D341Med (cell line): ENCODE measurements at regions not wholly inside any gene's neighbourhood (a gene's known extent, or its start where the extent isn't known, plus 50 kb on each side); places are given as distances from the start of the nearest gene placed in this dataset.
"Not testable (repeated sequence)": the region's sequence is repeated elsewhere in the genome, so short reads cannot be mapped to it uniquely, and the experiment has no call there.

ENCODE experiments used
- DNase-seq: peaks from one replicate; pipeline ENCODE4 v3.0.0; 2012; ENCODE audit warnings: low spot score

- peak; percentile 85 for DNase-seq
Measured at GRCh38 chr18:57881818-57882413, 78.8 kb upstream of the ATP8B1 start.

DNA sequence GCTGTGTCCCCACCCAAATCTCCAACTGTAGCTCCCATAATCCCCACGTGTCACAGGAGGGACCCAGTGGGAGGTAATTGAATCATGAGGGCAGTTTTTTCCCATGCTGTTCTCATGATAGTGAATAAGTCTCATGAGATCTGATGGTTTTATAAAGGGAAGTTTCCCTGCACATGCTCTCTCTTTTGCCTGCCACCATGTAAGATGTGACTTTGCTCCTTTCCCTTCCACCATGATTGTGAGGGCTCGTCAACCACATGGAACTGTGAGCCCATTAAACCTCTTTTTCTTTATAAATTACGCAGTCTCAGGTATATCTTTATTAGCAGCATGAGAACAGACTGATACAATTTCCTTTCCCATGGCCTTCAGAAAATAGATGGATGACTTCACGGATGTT is 76.8 kb upstream of the ATP8B1 start:
- not testable (repeated sequence) for DNase-seq

- no peak for DNase-seq
Measured at GRCh38 chr18:57869221-57869620, 66.1 kb upstream of the ATP8B1 start.

DNA sequence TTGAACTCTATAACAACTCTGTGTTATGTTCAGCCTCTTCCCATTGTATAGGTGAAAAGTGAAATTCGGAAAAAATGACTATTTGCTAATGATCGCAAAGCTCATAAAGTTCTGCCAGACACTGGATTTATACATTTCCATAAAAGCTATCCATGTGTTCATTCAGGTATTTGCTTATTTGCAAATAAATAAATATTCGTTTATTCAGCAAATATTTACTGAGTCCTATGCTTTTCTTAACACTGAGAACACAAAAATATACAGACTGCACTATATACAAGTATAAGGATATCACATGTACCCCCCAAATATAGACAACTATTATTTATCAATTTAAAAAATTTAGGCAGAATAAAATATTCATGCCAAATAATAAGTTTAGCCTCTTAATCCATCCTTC is 63.2 kb upstream of the ATP8B1 start:
- DNase-seq = no peak

GRCh38 chr18:57864615-57865121 is 61.6 kb upstream of the ATP8B1 start:
- no peak for DNase-seq

- no peak for DNase-seq
Measured at GRCh38 chr18:57863706-57864105, 60.6 kb upstream of the ATP8B1 start.

DNA sequence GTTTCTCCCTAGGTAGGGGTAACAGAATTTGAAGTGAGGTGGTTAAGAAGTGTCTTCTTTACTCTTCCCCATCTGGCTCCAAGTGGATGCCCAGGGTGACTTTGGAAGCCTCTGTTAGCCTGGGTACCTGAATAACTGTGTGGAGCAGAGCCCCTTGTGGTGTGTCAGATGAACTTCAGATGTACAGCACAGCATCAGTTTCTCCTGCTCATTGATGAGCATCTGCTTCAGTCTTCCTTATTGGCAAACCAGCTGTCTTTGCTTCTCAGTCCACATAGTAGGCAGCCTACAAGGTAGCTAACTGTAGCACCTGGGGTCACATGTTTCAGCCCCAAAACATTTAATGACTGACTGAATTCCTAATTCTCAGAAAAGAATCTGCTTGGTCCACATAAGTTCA is 56.2 kb upstream of the ATP8B1 start:
- DNase-seq = peak; percentile 55

DNA sequence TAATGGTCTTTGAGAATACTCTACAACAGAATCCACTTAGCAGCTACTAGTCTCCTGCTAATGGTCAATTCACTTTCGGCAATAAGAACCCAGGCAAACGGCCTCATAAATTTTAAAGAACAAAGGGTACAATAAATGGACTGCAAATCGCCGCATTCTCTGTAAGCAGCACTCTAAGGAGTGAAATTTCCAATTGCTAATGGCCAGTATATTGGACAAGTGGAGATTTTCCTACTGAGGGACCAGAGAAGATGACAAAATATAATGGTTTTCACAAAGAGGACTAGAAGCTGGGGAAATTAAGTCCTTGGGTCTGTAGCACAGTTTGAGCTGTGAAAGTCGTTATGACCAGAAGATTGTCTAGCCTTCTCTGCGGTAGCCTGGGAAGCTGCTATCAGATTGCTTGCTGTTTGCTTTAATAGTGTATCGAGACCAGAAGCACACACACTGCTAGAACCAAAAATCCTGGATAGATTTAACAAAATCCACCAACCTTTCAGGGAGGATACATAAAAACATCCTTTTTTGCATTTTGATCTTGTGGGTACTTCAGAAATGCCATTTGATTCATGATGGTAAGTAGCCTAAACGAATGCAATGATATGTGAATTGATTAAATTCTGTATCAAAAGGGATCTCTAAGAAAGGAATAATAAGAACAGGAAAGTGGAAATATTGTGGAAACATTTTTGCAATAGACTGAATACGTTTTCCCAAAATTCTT is 53.6 kb upstream of the ATP8B1 start:
- no peak for DNase-seq

GRCh38 chr18:57856128-57856527 is 53.0 kb upstream of the ATP8B1 start:
- no peak for DNase-seq

- DNase-seq = no peak
Measured at GRCh38 chr18:57855551-57855950, 52.4 kb upstream of the ATP8B1 start.

- no peak for DNase-seq
Measured at GRCh38 chr18:57854726-57855125, 51.6 kb upstream of the ATP8B1 start.

GRCh38 chr18:57853864-57854263 is 50.7 kb upstream of the ATP8B1 start:
- no peak for DNase-seq

- no peak for DNase-seq
Measured at GRCh38 chr18:57853133-57853532, 50.0 kb upstream of the ATP8B1 start.
